Upper lobe of left lung (tissue), 4 donors: ENCODE measurements at regions not wholly inside any gene's neighbourhood (a gene's known extent, or its start where the extent isn't known, plus 50 kb on each side); places are given as distances from the start of the nearest gene placed in this dataset.

Experiments
- EP300 ChIP-seq, 4 donors: sonication (generic); formaldehyde crosslinking; IDR thresholded peaks; one replicate each; pipeline ENCODE4 v1.5.1; 2017; ENCODE audit warnings: antibody characterized with exemption in 4 of 4, control low read depth in 2 of 4
- POLR2A ChIP-seq, 4 donors: fragments of 450-650 bp; IDR thresholded peaks; one replicate each; pipeline ENCODE4 v1.5.1; 2016 to 2017; ENCODE audit warnings: antibody characterized with exemption in 4 of 4, mild to moderate bottlenecking in 2 of 4
- POLR2AphosphoS5 ChIP-seq, 2 donors: sonication (generic); formaldehyde crosslinking; IDR thresholded peaks; one replicate each; pipeline ENCODE4 v1.5.1; 2017; ENCODE audit warnings: antibody characterized with exemption in 2 of 2
- TF ChIP-seq, protein P1 (sequence below), 6 experiments: fragments of 450-650 bp in 4 of 6; fragments of 200-600 bp in 2 of 6; sonication (generic) in 2 of 6; IDR thresholded peaks; one replicate each; pipeline ENCODE4 v1.5.1; 2016 to 2019; ENCODE audit warnings: antibody characterized with exemption in 6 of 6

DNA sequence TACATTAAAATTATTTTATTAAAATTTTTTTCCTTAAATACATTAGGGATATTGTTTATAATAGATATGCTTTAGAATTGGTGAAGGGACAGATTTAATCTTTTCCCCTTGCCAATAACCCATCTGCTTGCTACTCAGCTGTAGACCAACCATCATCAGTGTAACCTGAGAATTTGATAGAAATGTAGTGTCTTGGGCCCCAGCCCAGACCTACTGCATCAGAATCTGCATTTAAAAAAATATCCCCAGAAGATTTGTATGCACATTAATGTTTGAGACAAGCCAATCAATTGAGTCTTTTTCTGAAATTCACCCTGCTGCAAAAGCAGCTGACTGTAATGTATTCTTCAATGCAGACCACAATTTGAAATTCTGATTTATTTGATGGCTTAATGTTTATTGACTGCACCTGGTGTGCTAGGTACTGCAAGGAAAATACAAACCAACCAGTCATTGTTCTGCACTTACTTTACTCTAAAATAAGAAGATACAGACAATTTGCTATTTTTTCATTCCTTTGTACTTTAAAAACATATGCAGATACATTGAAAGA is 190.7 kb upstream of the SGO1 start:
- TF ChIP-seq, protein P1, sequence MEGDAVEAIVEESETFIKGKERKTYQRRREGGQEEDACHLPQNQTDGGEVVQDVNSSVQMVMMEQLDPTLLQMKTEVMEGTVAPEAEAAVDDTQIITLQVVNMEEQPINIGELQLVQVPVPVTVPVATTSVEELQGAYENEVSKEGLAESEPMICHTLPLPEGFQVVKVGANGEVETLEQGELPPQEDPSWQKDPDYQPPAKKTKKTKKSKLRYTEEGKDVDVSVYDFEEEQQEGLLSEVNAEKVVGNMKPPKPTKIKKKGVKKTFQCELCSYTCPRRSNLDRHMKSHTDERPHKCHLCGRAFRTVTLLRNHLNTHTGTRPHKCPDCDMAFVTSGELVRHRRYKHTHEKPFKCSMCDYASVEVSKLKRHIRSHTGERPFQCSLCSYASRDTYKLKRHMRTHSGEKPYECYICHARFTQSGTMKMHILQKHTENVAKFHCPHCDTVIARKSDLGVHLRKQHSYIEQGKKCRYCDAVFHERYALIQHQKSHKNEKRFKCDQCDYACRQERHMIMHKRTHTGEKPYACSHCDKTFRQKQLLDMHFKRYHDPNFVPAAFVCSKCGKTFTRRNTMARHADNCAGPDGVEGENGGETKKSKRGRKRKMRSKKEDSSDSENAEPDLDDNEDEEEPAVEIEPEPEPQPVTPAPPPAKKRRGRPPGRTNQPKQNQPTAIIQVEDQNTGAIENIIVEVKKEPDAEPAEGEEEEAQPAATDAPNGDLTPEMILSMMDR (IDR thresholded peaks at IDR 0.05): no peak
- TF ChIP-seq POLR2AphosphoS5 (IDR thresholded peaks at IDR 0.05): no peak
- TF ChIP-seq EP300 (IDR thresholded peaks at IDR 0.05): no peak
- no peak for TF ChIP-seq POLR2A (IDR thresholded peaks at IDR 0.05)
